Upper lobe of left lung (tissue), 6 donors: ENCODE measurements at regions not wholly inside any gene's neighbourhood (a gene's known extent, or its start where the extent isn't known, plus 50 kb on each side); places are given as distances from the start of the nearest gene placed in this dataset.

Experiments
- ATAC-seq, 2 donors: fragments of 200-7000 bp; cut with Tn5 transposase; one replicate each; pipeline ENCODE4 v1.9.1; 2022; ENCODE audit warnings: mild to moderate bottlenecking in 2 of 2, moderate library complexity in 2 of 2; ENCODE audit not compliant: low FRiP score in 2 of 2
- DNase-seq, 2 donors: peaks; one replicate each; pipeline ENCODE4 v3.0.0-alpha.2; 2019 to 2020
- H3K27ac ChIP-seq, 4 donors: fragments of 200-600 bp; sonication (generic); one replicate each; pipeline ENCODE4 v1.5.1; 2016 to 2019
- H3K27me3 ChIP-seq, 4 donors: fragments of 200-600 bp; sonication (generic); one replicate each; pipeline ENCODE4 v1.5.1; 2017 to 2019
- H3K36me3 ChIP-seq, 4 donors: fragments of 200-600 bp; sonication (generic); one replicate each; pipeline ENCODE4 v1.5.1; 2016 to 2019
- H3K4me1 ChIP-seq, 4 donors: fragments of 200-600 bp; sonication (generic); one replicate each; pipeline ENCODE4 v1.5.1; 2018 to 2019
- H3K4me3 ChIP-seq, 4 donors: fragments of 200-600 bp; sonication (generic); one replicate each; pipeline ENCODE4 v1.5.1; 2017 to 2019; ENCODE audit warnings: mild to moderate bottlenecking in 2 of 4, moderate library complexity in 1 of 4
- H3K9me3 ChIP-seq, 4 donors: fragments of 200-600 bp; sonication (generic); one replicate each; pipeline ENCODE4 v1.5.1; 2018 to 2019
- CTCF ChIP-seq, 6 experiments: fragments of 450-650 bp in 4 of 6; fragments of 200-600 bp in 2 of 6; sonication (generic) in 2 of 6; IDR thresholded peaks; one replicate each; pipeline ENCODE4 v1.5.1; 2016 to 2019; ENCODE audit warnings: antibody characterized with exemption in 6 of 6
- EP300 ChIP-seq, 4 donors: sonication (generic); formaldehyde crosslinking; IDR thresholded peaks; one replicate each; pipeline ENCODE4 v1.5.1; 2017; ENCODE audit warnings: antibody characterized with exemption in 4 of 4, control low read depth in 2 of 4
- POLR2A ChIP-seq, 4 donors: fragments of 450-650 bp; IDR thresholded peaks; one replicate each; pipeline ENCODE4 v1.5.1; 2016 to 2017; ENCODE audit warnings: antibody characterized with exemption in 4 of 4, mild to moderate bottlenecking in 2 of 4
- POLR2AphosphoS5 ChIP-seq, 2 donors: sonication (generic); formaldehyde crosslinking; IDR thresholded peaks; one replicate each; pipeline ENCODE4 v1.5.1; 2017; ENCODE audit warnings: antibody characterized with exemption in 2 of 2
- WGBS, 2 donors: methylation state at CpG; one replicate each; pipeline ENCODE4 v1.1.5; 2017 to 2018; 5-methylcytosine and 5-hydroxymethylcytosine counted together
- donor health status: DM: no; HTN: no; CAD: no; lungs with moderate emphysema.
- donor health status: DM: no; HTN: yes; CAD: no; lungs with severe emphysema.

- ATAC-seq (no peak), DNase-seq (no peak)
- Histone ChIP-seq H3K27ac (no peak overlapping the region), H3K36me3 (no peaks in the 10 kb centered on the region), H3K27me3 (no peaks in the 10 kb centered on the region), H3K4me3 (no peak overlapping the region), H3K9me3 (no peaks in the 10 kb centered on the region), H3K4me1 (no peaks in the 10 kb centered on the region)
- TF ChIP-seq EP300 (IDR thresholded peaks at IDR 0.05) (no peak), POLR2AphosphoS5 (IDR thresholded peaks at IDR 0.05) (no peak), CTCF (IDR thresholded peaks at IDR 0.05) (no peak), POLR2A (IDR thresholded peaks at IDR 0.05) (no peak)
- WGBS, 2 donors = 85% methylated on average over 3 of the region's 3 CpGs
Measured at GRCh38 chr9:111110805-111111204, 72.5 kb upstream of the LPAR1 start.

- H3K36me3 ChIP-seq = no peaks in the 10 kb centered on the region
- DNase-seq (peak in 1 of 2 donors; percentile 28), ATAC-seq (peak; percentile 46 to 75)
- no peak overlapping the region for H3K4me3 ChIP-seq
- no peaks in the 10 kb centered on the region for H3K9me3 ChIP-seq
- TF ChIP-seq CTCF (IDR thresholded peaks at IDR 0.05) (no peak), POLR2A (IDR thresholded peaks at IDR 0.05) (no peak), POLR2AphosphoS5 (IDR thresholded peaks at IDR 0.05) (no peak), EP300 (IDR thresholded peaks at IDR 0.05) (no peak)
- no peak overlapping the region for H3K27ac ChIP-seq
- H3K4me1 ChIP-seq = no peaks in the 10 kb centered on the region
- WGBS, 2 donors = 55 to 61% methylated on average over 3 of the region's 3 CpGs
- no peaks in the 10 kb centered on the region for H3K27me3 ChIP-seq
Measured at GRCh38 chr9:111108946-111109345, 70.7 kb upstream of the LPAR1 start.

- H3K9me3 ChIP-seq = no peaks in the 10 kb centered on the region
- no peak overlapping the region for H3K27ac ChIP-seq
- H3K4me1 ChIP-seq = no peaks in the 10 kb centered on the region
- H3K27me3 ChIP-seq = no peaks in the 10 kb centered on the region
- H3K36me3 ChIP-seq = no peaks in the 10 kb centered on the region
- no peak overlapping the region for H3K4me3 ChIP-seq
- WGBS, 2 donors = 77 to 91% methylated on average over 9 of the region's 9 CpGs
- ATAC-seq (no peak), DNase-seq (no peak)
- no peak for TF ChIP-seq POLR2A (IDR thresholded peaks at IDR 0.05)
- no peak for TF ChIP-seq EP300 (IDR thresholded peaks at IDR 0.05)
- TF ChIP-seq POLR2AphosphoS5 (IDR thresholded peaks at IDR 0.05) = no peak
- TF ChIP-seq CTCF (IDR thresholded peaks at IDR 0.05) = no peak
Measured at GRCh38 chr9:111107141-111107540, 68.9 kb upstream of the LPAR1 start.

- no peaks in the 10 kb centered on the region for H3K9me3 ChIP-seq
- DNase-seq = no peak
Measured at GRCh38 chr9:111106202-111106601, 67.9 kb upstream of the LPAR1 start.

More at GRCh38 chr9:111106202-111106601, 67.9 kb upstream of the LPAR1 start:
- 73 to 81% methylated on average over 6 of the region's 6 CpGs for WGBS, 2 donors
- TF ChIP-seq CTCF (IDR thresholded peaks at IDR 0.05) (no peak), EP300 (IDR thresholded peaks at IDR 0.05) (no peak), POLR2AphosphoS5 (IDR thresholded peaks at IDR 0.05) (no peak), POLR2A (IDR thresholded peaks at IDR 0.05) (no peak)
- no peak for ATAC-seq
- Histone ChIP-seq H3K4me3 (no peak overlapping the region), H3K27ac (no peak overlapping the region), H3K4me1 (no peaks in the 10 kb centered on the region), H3K36me3 (no peaks in the 10 kb centered on the region), H3K27me3 (no peaks in the 10 kb centered on the region)
